Transverse colon (tissue), 4 donors: ENCODE measurements at regions not wholly inside any gene's neighbourhood (a gene's known extent, or its start where the extent isn't known, plus 50 kb on each side); places are given as distances from the start of the nearest gene placed in this dataset.

Experiments
- DNase-seq: peaks from one replicate; pipeline ENCODE4 v3.0.0-alpha.2; 2019
- H3K27ac ChIP-seq, 4 donors: fragments of 200-600 bp; sonication (generic); 2 replicates each; pipeline ENCODE4 v1.5.1; 2016 to 2018; ENCODE audit warnings: inconsistent platforms in 4 of 4
- H3K27me3 ChIP-seq: fragments of 200-600 bp; sonication (generic); 2 replicates; pipeline ENCODE4 v1.5.1; 2017; ENCODE audit warnings: inconsistent platforms
- H3K36me3 ChIP-seq, 4 donors: fragments of 200-600 bp; sonication (generic); 2 replicates each; pipeline ENCODE4 v1.5.1; 2017 to 2019; ENCODE audit warnings: inconsistent platforms in 4 of 4
- H3K4me1 ChIP-seq, 4 donors: fragments of 200-600 bp; sonication (generic); 2 replicates each; pipeline ENCODE4 v1.5.1; 2017 to 2020; ENCODE audit warnings: inconsistent platforms in 4 of 4
- H3K4me3 ChIP-seq, 4 donors: fragments of 200-600 bp; sonication (generic); 1 replicate in 1 of 4; 2 replicates in 3 of 4; pipeline versions ENCODE4 v1.5.1 to v1.6.1; 2017 to 2019; ENCODE audit warnings: inconsistent platforms in 4 of 4
- H3K9me3 ChIP-seq, 2 donors: fragments of 200-600 bp; sonication (generic); 2 replicates each; pipeline ENCODE4 v1.5.1; 2017 to 2019; ENCODE audit warnings: inconsistent platforms in 2 of 2
- CTCF ChIP-seq, 5 experiments: fragments of 200-600 bp in 3 of 5; fragments of 450-650 bp in 2 of 5; sonication (generic) in 3 of 5; IDR thresholded peaks; 1 replicate in 2 of 5; 2 replicates in 3 of 5; pipeline ENCODE4 v1.5.1; 2016 to 2017; ENCODE audit warnings: antibody characterized with exemption in 5 of 5, inconsistent platforms in 3 of 5, mild to moderate bottlenecking in 2 of 5, moderate library complexity in 1 of 5
- EP300 ChIP-seq: sonication (generic); formaldehyde crosslinking; IDR thresholded peaks from one replicate; pipeline ENCODE4 v1.6.1; 2017; ENCODE audit warnings: antibody characterized with exemption, low read depth
- POLR2A ChIP-seq: fragments of 450-650 bp; IDR thresholded peaks from one replicate; pipeline ENCODE4 v1.6.1; 2016; ENCODE audit warnings: antibody characterized with exemption, mild to moderate bottlenecking, moderate library complexity
- POLR2AphosphoS5 ChIP-seq, 3 donors: sonication (generic); formaldehyde crosslinking; IDR thresholded peaks; one replicate each; pipeline ENCODE4 v1.6.1; 2016; ENCODE audit warnings: antibody characterized with exemption in 3 of 3
- WGBS, 2 donors: methylation state at CpG; one replicate each; pipeline ENCODE4 v1.1.5; 2018; ENCODE audit warnings: low coverage in 1 of 2; 5-methylcytosine and 5-hydroxymethylcytosine counted together
- in situ Hi-C, 4 donors: fragments of 200-750 bp; cut with MboI; loops; one replicate each; pipeline versions ENCODE4 v1.15.0 to v1.15.1; 2017; ENCODE audit warnings: low sequenced_read_pairs in 3 of 4, low pct_ligation_motif_present in 1 of 4, low pct_unique_long_range_greater_than_20kb in 1 of 4
- intact Hi-C: fragments of 100-400 bp; cut with DNase I; formaldehyde crosslinking; loops from one replicate; pipeline ENCODE4 v1.15.1; 2023; ENCODE audit warnings: low total_unique reads

GRCh38 chr5:25649628-25650265, 1005.0 kb upstream of the CDH10 start:
- Histone ChIP-seq H3K36me3 (no peaks in the 10 kb centered on the region), H3K4me3 (no peak overlapping the region), H3K27ac (no peak overlapping the region), H3K4me1 (no peaks in the 10 kb centered on the region), H3K27me3 (no peaks in the 10 kb centered on the region), H3K9me3 (peaks cover 0 to 5% of the 10 kb centered on the region in 2 donors)
- intact Hi-C loops (no loop called here), in situ Hi-C loops (no loop called here)
- no peak for DNase-seq
- TF ChIP-seq POLR2A (no peak), EP300 (no peak), POLR2AphosphoS5 (IDR thresholded peaks at IDR 0.05) (no peak)
- 94 to 97% methylated on average over 11 to 16 of the region's 16 CpGs for WGBS, 2 donors

- intact Hi-C loops: no loop called here
Observed at GRCh38 chr5:25646421-25647341, 1001.9 kb upstream of the CDH10 start.

DNA sequence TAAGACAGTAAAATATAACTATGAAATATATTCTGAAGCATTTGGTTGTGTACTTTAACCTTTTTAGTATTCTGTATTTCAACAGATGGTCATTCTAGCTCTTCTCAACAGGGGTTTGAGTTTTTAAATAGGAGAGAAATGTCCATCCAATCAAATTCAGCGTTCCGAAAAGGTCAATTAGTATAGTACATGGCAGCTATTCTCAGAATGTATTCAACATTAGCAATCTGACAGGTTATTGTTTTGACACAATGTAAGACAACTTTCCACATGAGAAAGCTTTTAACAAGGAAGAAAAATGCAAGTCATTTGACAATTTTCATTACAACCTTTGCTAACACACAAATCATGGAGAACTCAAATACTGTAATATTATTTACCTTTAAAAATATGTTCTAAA, 996.3 kb upstream of the CDH10 start:
- intact Hi-C loops: no loop called here
- H3K4me3 ChIP-seq: no peak overlapping the region
- H3K27me3 ChIP-seq: no peaks in the 10 kb centered on the region
- H3K9me3 ChIP-seq: peaks cover 0 to 6% of the 10 kb centered on the region in 2 donors
- no peaks in the 10 kb centered on the region for H3K4me1 ChIP-seq
- in situ Hi-C loops: no loop called here
- no peak overlapping the region for H3K27ac ChIP-seq
- no peak for DNase-seq
- WGBS, 2 donors: 85 to 92% methylated on average over 2 of the region's 2 CpGs
- TF ChIP-seq CTCF (IDR thresholded peaks at IDR 0.05) (no peak), POLR2A (no peak), EP300 (no peak), POLR2AphosphoS5 (IDR thresholded peaks at IDR 0.05) (no peak)
- H3K36me3 ChIP-seq: no peaks in the 10 kb centered on the region

More at GRCh38 chr5:25646421-25647341, 1001.9 kb upstream of the CDH10 start:
- Histone ChIP-seq H3K27ac (no peak overlapping the region), H3K9me3 (peaks cover 5 to 6% of the 10 kb centered on the region in 2 donors), H3K36me3 (no peaks in the 10 kb centered on the region), H3K4me1 (no peaks in the 10 kb centered on the region), H3K4me3 (no peak overlapping the region), H3K27me3 (no peaks in the 10 kb centered on the region)
- 65% methylated on average over 3 of the region's 3 CpGs; no CpG with 5 or more reads in 1 of the 2 donors for WGBS, 2 donors
- DNase-seq: no peak
- in situ Hi-C loops: no loop called here
- TF ChIP-seq POLR2A (no peak), CTCF (IDR thresholded peaks at IDR 0.05) (no peak), POLR2AphosphoS5 (IDR thresholded peaks at IDR 0.05) (no peak), EP300 (no peak)

GRCh38 chr5:25619273-25619672, 974.5 kb upstream of the CDH10 start:
- H3K9me3 ChIP-seq: peaks cover 0 to 5% of the 10 kb centered on the region in 2 donors
- no peak for TF ChIP-seq POLR2AphosphoS5 (IDR thresholded peaks at IDR 0.05)
- TF ChIP-seq CTCF (IDR thresholded peaks at IDR 0.05): no peak
- no peak for TF ChIP-seq POLR2A
- TF ChIP-seq EP300: no peak
- DNase-seq: no peak
- in situ Hi-C loops (no loop called here), intact Hi-C loops (no loop called here)
- no peak overlapping the region for H3K4me3 ChIP-seq
- H3K27ac ChIP-seq: no peak overlapping the region
- H3K4me1 ChIP-seq: no peaks in the 10 kb centered on the region
- no peaks in the 10 kb centered on the region for H3K36me3 ChIP-seq
- H3K27me3 ChIP-seq: no peaks in the 10 kb centered on the region
